LNCAP (cell line): ENCODE measurements at regions not wholly inside any gene's neighbourhood (a gene's known extent, or its start where the extent isn't known, plus 50 kb on each side); places are given as distances from the start of the nearest gene placed in this dataset.

Source experiments
- TF ChIP-seq, protein P1 (sequence below): fragments of 450-650 bp; IDR thresholded peaks from 2 replicates; pipeline ENCODE4 v1.5.1; 2017; ENCODE audit warnings: mild to moderate bottlenecking

DNA sequence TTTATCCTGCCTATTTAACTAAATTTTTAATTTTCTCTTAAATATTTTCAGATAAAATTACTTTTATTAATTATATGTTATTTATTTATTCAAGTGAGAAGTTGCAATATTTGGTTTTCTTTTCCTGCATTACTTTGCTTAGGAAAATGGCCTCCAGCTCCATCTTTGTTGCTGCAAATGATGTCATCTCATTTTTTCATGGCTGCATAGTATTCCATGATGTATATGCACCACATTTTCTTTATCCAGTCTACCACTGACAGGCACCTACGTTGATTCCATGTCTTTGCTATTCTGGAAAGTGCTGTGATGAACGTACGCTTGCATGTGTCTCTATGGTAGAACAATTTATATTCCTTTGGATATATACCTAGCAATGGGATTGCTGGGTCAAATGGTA, 186.9 kb upstream of the LYPLAL1 start:
- TF ChIP-seq, protein P1, sequence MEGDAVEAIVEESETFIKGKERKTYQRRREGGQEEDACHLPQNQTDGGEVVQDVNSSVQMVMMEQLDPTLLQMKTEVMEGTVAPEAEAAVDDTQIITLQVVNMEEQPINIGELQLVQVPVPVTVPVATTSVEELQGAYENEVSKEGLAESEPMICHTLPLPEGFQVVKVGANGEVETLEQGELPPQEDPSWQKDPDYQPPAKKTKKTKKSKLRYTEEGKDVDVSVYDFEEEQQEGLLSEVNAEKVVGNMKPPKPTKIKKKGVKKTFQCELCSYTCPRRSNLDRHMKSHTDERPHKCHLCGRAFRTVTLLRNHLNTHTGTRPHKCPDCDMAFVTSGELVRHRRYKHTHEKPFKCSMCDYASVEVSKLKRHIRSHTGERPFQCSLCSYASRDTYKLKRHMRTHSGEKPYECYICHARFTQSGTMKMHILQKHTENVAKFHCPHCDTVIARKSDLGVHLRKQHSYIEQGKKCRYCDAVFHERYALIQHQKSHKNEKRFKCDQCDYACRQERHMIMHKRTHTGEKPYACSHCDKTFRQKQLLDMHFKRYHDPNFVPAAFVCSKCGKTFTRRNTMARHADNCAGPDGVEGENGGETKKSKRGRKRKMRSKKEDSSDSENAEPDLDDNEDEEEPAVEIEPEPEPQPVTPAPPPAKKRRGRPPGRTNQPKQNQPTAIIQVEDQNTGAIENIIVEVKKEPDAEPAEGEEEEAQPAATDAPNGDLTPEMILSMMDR: no peak

DNA sequence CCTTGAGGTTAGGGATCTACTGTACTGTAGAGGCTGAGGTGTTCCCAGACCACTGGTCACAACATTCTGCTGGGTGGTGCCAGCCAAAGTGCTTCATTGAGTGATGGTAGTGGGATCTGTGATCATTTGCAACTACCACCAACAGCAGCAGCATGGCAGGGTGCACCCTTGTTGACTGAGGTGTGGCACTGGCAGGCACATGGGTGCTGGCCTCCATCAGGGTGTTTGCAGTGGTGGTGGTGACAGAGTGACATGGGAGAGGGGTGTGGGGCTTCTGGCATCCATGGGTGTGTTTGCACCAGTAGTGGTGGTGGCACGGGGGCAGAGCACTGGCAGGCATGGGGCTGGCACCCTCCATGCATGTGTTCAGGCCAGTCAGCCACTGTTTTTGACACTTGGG, 183.7 kb upstream of the LYPLAL1 start:
- TF ChIP-seq, protein P1: no peak

DNA sequence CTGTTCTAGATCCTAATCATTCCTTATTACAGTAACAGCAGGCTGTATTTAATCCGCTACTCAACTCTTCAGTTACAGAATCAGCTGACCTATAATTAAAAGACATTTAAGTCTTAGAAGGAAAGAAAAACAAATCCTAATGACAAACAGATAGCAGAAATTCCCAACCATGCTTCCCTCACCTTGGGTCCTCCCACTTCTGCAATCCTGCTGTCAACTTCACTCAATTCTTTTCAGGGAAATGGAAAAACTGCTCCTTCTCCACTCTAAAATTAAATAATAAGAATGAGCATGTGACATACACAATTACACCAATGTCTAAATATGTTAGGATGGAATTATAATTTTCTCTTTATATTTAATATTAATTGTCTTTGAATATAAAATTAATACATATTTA, 182.6 kb upstream of the LYPLAL1 start:
- TF ChIP-seq, protein P1: no peak

DNA sequence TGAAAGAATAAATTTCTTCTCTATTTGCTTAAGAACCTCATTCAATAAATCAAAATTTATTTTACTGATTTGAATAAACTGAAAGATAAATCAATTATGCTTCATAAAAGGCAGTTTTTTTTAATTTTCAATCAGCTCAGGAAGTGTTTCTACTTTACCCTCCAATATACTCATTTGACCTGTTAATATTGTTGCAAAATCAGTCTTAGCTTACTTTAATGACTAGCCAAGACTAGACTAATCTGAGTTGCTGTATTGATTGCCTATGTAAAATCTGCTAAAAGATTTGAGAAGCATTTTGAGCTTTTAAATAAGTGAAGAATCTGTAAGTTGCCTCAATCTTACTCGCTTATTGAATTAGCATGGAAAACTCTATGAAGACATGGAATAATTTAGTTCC, 179.1 kb upstream of the LYPLAL1 start:
- TF ChIP-seq, protein P1: no peak

DNA sequence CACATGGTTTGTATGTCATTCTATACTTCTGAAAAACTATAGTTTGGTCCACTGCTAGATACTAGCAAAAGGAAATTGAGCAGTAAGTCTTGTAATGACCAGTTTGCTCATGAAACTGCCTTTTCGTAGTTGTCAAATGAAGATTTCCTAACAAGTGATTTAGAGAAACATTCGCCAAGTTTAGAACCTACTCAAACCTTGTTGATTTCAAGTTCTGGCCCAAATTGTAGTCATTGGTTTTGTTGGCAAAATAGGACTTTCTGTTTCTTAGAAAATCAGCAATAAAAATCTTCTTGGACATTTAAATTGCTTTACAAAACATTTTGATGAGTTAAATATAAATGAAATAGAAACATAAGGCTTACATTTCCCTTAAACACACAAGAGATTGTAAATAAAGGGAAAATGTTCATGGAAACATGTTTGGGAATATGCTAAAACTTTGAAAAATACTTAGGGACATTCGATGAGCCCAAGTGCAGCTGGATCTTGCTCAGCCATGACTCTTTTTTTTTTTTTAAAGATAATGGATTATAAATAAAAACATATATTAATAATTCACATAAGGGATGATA, 178.5 kb upstream of the LYPLAL1 start:
- TF ChIP-seq, protein P1: no peak

DNA sequence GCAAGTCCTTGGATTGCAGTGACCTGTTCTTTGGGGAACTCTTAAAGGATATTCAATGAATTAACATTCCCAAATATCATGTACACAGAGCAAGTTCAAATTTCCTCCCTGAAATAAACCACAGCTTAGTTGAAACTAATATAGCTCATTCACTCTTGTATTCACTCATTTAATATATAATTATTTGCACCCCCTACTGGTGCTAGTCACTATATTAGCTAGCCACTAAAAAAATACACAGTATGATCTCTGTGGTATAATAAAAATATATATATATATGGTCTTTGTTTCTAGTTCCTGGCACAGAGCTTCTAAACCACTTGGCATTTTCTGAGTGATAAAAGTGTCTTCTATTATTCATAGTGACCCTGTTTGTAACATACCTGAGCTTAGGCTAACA, 177.3 kb upstream of the LYPLAL1 start:
- TF ChIP-seq, protein P1: peak; percentile 44

DNA sequence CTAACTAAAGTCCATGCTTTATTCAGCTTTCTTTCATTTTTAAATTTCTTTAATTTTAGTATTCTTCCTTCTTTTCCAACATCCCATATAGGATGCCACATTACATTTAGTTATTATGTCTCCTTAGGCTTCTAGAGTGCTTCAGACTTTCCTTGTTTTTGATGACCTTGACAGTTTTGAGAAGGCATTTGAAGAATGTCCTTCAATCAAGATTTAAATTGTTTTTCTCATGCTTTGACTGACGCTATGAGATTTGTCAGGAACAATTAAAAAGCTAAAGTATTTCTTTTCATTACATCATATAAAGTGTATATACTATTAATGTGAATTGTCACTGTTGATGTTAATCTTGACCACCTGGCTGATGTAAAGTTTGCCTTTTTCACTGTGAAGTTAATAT, 173.7 kb upstream of the LYPLAL1 start:
- TF ChIP-seq, protein P1: no peak

DNA sequence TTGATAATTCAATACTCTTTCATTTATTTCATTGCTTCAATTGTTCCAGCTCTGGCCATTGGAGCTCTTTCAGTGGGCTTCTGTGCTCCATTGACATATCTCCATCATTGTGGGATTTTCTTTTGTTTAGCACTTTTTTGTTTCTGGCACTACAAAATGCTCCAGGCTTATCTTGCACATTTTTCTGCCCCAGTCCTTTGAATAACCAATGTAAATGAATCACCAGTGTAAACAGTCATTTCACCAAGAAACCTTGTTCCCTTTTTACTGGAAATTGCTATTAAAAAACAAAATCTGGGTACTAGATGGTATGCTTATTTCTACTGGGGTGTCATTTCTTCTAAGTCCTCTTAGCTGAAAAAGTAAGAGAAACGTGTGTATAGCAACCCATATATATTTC, 173.0 kb upstream of the LYPLAL1 start:
- TF ChIP-seq, protein P1: no peak
